HG02981 (cell line): ENCODE measurements at regions not wholly inside any gene's neighbourhood (a gene's known extent, or its start where the extent isn't known, plus 50 kb on each side); places are given as distances from the start of the nearest gene placed in this dataset.
"Not testable (repeated sequence)": the region's sequence is repeated elsewhere in the genome, so short reads cannot be mapped to it uniquely, and the experiment has no call there.

Experiments used
- ATAC-seq: cut with Tn5 transposase; IDR thresholded peaks from one replicate; pipeline ENCODE4 v1.9.1; 2021; ENCODE audit warnings: mild to moderate bottlenecking, moderate library complexity; ENCODE audit not compliant: unreplicated experiment

DNA sequence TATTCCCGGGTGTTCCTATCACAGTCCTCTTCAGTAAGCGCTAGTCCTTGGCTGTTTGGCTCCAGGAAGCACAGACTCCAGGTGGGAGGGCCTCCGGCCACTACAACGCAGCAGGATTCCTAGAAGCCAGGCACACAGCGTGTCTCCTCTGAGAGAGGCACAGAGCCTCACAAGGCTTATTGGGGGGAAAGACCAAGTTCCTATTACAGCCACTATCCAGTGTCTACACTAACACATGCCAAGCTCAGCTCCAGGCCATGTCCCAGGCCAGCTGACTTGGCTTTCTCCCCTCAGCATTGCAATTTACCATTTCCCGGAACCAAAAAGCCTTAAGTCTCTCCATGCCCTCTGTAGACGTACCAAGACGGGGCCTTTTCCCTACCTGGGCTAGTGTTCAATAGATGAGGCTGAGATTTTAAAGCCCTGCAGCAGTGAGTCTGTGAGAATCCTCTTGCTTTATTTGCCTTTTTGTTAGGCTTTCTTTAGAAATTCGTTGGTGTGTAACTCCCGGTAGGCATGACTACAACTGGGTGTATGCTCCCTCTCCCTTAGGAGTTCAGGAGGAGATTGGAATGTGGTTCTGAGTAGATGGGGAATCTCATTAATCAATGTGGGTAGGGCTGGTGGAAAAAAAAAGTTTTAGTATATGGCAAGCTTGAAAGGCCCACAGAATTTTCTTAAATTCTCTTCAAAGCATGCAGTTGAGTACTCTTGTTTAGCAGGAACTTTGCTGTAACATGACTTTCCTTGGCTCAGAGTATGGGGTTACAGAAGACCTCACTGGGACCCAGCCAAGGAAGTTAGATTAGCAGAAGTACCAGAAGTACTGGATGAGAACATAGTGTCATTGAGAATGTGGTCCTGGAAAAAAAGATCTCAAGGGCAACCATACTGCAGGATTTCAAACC lies 84.3 kb upstream of the SLC1A3 start:
- ATAC-seq: no peak

DNA sequence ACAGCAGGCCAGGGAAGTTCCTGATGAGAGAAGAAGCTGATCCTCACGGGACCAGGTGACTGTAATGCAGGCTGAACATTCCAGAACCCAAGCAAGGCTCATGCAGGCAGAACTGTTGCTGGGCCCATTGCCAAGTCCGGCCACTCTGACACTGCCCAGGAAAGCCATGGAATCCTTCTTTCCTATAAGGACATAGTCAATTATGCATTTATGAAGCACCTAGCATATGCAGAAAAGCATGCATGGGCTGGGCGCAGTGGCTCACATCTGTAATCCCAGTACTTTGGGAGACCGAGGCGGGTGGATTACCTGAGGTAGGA lies 83.7 kb upstream of the SLC1A3 start:
- ATAC-seq: no peak

- no peak for ATAC-seq
These were observed 83.0 kb upstream of the SLC1A3 start for GRCh38 chr5:36523450-36523849.

- ATAC-seq: no peak
These were observed 82.5 kb upstream of the SLC1A3 start for GRCh38 chr5:36523926-36524325.

GRCh38 chr5:36526537-36526936 lies 79.9 kb upstream of the SLC1A3 start:
- ATAC-seq: no peak

DNA sequence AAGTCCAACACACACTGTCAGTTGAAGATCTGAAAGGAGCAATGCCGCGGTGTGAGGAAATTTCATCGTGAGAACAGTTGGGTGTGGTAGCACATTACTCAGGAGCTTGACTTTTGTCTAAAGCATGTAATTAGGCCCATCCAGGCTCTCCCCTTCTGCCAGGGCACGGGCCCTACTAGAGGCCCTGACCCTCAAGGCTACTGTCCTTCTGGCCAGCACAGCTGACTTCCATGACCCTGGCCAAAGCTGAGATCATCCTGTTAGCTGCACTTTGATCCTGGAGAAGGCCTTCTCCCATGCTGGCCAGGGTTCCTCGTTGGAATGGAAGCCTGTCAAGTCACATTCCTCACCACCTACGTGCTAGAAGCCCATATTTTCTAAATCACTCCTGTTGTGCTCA lies 77.8 kb upstream of the SLC1A3 start:
- no peak for ATAC-seq

GRCh38 chr5:36529142-36529541 lies 77.3 kb upstream of the SLC1A3 start:
- no peak for ATAC-seq

GRCh38 chr5:36530215-36530614 lies 76.2 kb upstream of the SLC1A3 start:
- ATAC-seq: no peak

GRCh38 chr5:36531401-36531800 lies 75.0 kb upstream of the SLC1A3 start:
- no peak for ATAC-seq

DNA sequence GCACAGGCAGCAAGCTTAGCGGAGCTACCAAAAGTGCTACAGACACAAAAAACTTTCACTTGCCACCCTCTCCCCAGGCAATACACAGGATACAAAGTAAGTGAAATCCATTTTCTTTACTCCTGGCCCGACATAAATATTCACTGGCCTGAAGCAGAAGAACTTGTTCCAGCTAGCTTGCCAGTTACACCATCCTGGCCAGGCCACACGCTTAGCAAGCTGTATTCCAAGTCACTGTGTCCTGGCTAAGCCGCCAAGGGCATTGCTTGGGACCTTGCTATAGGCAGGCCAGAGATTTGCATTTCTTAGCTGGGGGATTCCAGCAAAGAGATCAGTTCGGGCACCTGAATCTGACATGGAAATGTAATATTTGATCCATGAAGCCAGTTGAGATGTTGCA lies 71.0 kb upstream of the SLC1A3 start:
- ATAC-seq: no peak

DNA sequence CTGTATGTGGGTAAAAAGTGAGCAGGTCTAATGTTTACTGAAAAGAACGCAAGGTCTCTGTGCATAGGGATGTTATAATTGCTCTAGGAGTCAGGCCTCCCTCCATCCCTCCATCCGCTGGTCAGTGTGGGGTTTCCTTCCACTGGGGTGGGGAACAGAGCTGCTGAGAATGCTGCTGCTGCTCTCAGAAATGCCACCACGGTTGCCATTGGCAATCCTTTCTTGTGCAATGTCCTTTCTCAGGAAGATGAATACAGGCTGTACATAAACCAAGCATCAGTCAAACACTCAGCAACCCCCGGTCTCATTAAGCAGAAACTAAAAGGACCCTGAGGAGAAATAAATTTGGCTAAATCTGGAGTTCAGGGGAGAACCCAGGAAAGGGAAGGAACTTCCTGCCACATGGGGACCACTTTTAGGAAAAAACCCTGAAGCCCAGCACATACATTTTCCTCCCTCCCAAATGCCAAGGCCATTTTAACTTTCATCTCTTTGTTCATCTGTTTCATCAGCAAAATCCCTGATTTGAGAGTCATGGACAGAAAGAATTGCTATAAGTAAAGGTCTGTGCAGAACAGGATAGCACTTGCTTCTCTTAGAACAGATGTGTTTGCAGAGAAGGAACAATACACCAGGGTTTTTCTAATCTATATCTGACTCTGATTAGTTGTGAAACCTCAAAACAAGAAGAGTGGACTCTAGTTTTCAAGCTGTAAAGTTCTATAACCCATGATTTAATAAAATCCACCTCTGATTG lies 70.4 kb upstream of the SLC1A3 start:
- ATAC-seq: no peak

DNA sequence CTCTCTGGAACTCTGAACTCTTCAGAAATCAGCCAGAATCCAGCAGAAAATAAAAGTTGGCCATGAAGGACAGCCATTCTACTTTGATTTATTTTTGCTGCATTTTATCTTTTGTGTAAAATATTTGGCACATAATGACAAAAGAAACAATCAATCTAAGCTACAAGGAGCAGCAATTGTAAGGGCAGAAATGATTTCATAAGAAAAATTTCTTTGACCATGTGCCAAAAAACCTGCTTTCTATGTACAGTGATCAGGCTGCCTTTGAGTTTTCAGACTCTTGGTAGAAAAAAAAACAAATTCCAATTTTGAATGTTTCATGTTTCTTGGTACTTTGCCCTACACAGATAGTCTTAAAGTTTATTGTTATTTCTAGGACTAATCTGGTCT lies 69.8 kb upstream of the SLC1A3 start:
- ATAC-seq: no peak

DNA sequence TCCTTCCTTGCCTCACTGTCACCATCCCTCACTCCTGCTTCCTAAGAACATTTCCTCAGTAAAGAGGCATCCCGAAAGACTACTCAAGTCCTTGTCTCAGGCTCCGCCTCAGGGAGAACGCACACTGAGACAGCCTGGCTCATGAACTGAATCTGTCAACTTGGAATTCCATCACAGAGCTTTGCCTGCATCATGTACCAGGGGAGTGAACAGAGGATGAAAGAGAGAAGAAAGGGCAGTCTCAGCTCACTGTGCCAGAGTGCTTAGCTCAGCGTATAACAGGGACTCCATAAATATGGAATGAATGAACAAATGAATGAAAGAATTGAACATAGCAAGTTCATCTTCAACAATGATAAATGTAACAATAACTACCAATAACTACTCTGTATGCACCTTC lies 68.7 kb upstream of the SLC1A3 start:
- no peak for ATAC-seq

DNA sequence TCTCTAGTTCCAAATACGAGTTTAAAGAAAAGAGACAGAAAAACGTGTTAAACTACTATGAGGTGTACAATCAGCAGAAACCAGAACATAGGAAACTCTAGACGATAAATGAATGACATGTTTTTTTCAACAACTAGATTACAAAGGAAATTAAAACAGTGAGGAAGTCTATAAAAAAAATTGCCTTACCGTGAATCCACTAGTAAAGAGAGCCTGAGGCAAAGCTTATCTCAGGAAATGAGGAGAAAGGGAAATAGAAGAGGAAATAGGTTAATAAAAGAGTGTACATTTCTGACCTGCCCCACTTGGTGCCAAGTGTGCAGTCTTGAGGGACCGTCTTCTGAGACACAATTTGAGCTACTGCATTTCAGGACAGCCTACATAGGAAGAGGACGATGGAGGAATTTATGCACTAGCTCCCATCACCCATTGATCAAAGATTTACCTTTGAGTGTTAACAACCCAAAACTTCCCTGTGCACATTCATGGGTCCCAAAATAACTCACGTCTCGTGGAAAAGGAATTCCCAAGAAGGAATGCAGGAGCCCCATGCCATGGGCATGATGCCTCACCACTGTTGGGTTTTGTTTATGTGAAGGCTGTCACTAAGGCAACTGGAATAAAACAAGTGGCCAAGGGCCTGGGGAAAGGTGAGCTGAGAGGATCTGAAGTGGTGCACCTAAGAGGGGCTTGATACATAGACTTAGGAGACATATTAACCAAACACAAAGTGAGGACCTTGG lies 53.6 kb upstream of the SLC1A3 start:
- ATAC-seq: no peak

DNA sequence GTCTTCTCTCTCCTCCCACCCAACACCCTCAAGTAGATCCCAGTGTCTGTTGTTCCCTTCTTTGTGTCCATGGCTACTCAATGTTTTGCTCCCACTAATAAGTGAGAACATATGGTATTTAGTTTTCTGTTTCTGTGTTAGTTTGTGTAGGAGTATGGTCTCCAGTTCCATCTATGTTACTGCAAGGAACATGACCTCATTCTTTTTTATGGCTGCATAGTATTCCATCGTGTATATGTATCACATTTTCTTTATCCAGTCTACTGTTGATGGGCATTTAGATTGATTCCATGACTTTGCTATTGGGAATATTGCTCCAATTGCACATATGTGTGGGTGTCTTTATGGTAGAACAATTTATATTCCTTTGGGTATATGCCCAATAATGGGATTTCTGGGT lies 51.4 kb upstream of the SLC1A3 start:
- ATAC-seq: not testable (repeated sequence)
